Bone marrow (tissue), 2 donors: ENCODE measurements at regions not wholly inside any gene's neighbourhood (a gene's known extent, or its start where the extent isn't known, plus 50 kb on each side); places are given as distances from the start of the nearest gene placed in this dataset.

Experiments used
- DNase-seq, 2 donors: peaks; one replicate each; lab custom pipeline; 2025; lab: John Stamatoyannopoulos, UW

GRCh38 chr13:71087006-71087405 is 780.0 kb downstream of the DACH1 start:
- no peak for DNase-seq

- DNase-seq: no peak
Measured at GRCh38 chr13:71082631-71083030, 784.4 kb downstream of the DACH1 start.

- no peak for DNase-seq
Measured at GRCh38 chr13:71079638-71080037, 787.4 kb downstream of the DACH1 start.

- DNase-seq: no peak
Measured at GRCh38 chr13:71068041-71068440, 799.0 kb downstream of the DACH1 start.

GRCh38 chr13:71067165-71067815 is 799.7 kb downstream of the DACH1 start:
- no peak for DNase-seq

GRCh38 chr13:71056581-71056980 is 810.4 kb downstream of the DACH1 start:
- no peak for DNase-seq

GRCh38 chr13:71055644-71056043 is 811.4 kb downstream of the DACH1 start:
- no peak for DNase-seq

GRCh38 chr13:71055047-71055446 is 812.0 kb downstream of the DACH1 start:
- no peak for DNase-seq

- no peak for DNase-seq
Measured at GRCh38 chr13:71054358-71054757, 812.6 kb downstream of the DACH1 start.

GRCh38 chr13:71051573-71051972 is 815.4 kb downstream of the DACH1 start:
- DNase-seq: no peak

- no peak for DNase-seq
Measured at GRCh38 chr13:71046360-71047079, 820.5 kb downstream of the DACH1 start.

GRCh38 chr13:71045101-71045500 is 821.9 kb downstream of the DACH1 start:
- DNase-seq: no peak

- no peak for DNase-seq
Measured at GRCh38 chr13:71039440-71039839, 827.6 kb downstream of the DACH1 start.

- DNase-seq: no peak
Measured at GRCh38 chr13:71034018-71034417, 833.0 kb downstream of the DACH1 start.

GRCh38 chr13:71033026-71033425 is 834.0 kb downstream of the DACH1 start:
- no peak for DNase-seq

- DNase-seq: no peak
Measured at GRCh38 chr13:71030784-71031183, 836.2 kb downstream of the DACH1 start.

- DNase-seq: no peak
Measured at GRCh38 chr13:71028884-71029283, 838.1 kb downstream of the DACH1 start.

- DNase-seq: no peak
Measured at GRCh38 chr13:71021825-71022422, 845.1 kb downstream of the DACH1 start.

GRCh38 chr13:71018995-71019394 is 848.0 kb downstream of the DACH1 start:
- no peak for DNase-seq

GRCh38 chr13:71018544-71018943 is 848.5 kb downstream of the DACH1 start:
- no peak for DNase-seq

GRCh38 chr13:71017607-71018006 is 849.4 kb downstream of the DACH1 start:
- no peak for DNase-seq

GRCh38 chr13:71015516-71015915 is 851.5 kb downstream of the DACH1 start:
- DNase-seq: no peak

GRCh38 chr13:71015021-71015420 is 852.0 kb downstream of the DACH1 start:
- no peak for DNase-seq
